CD4-positive, alpha-beta T cell treated with Interleukin-21 for 1 hour (primary cell): ENCODE measurements at regions not wholly inside any gene's neighbourhood (a gene's known extent, or its start where the extent isn't known, plus 50 kb on each side); places are given as distances from the start of the nearest gene placed in this dataset.
"Not testable (repeated sequence)": the region's sequence is repeated elsewhere in the genome, so short reads cannot be mapped to it uniquely, and the experiment has no call there.

ENCODE experiments used
- DNase-seq: peaks from one replicate; pipeline ENCODE4 v3.0.0-alpha.2; 2020

GRCh38 chr5:120093178-120093577 lies 370.9 kb upstream of the PRR16 start:
- no peak for DNase-seq

- no peak for DNase-seq
Observed at GRCh38 chr5:120096413-120096812, 367.7 kb upstream of the PRR16 start.

- DNase-seq, result no peak
Observed at GRCh38 chr5:120098426-120098825, 365.7 kb upstream of the PRR16 start.

- no peak for DNase-seq
Observed at GRCh38 chr5:120098902-120099535, 365.1 kb upstream of the PRR16 start.

GRCh38 chr5:120101771-120102170 lies 362.3 kb upstream of the PRR16 start:
- DNase-seq, result no peak

GRCh38 chr5:120103495-120103894 lies 360.6 kb upstream of the PRR16 start:
- DNase-seq, result no peak

GRCh38 chr5:120106912-120107525 lies 357.1 kb upstream of the PRR16 start:
- DNase-seq, result no peak

- no peak for DNase-seq
Observed at GRCh38 chr5:120108586-120109248, 355.4 kb upstream of the PRR16 start.

- DNase-seq, result no peak
Observed at GRCh38 chr5:120122703-120123102, 341.4 kb upstream of the PRR16 start.

- no peak for DNase-seq
Observed at GRCh38 chr5:120124031-120124430, 340.1 kb upstream of the PRR16 start.

GRCh38 chr5:120124961-120125360 lies 339.1 kb upstream of the PRR16 start:
- DNase-seq, result no peak

- DNase-seq, result not testable (repeated sequence)
Observed at GRCh38 chr5:120132347-120132746, 331.8 kb upstream of the PRR16 start.

- DNase-seq, result no peak
Observed at GRCh38 chr5:120134944-120135343, 329.2 kb upstream of the PRR16 start.

- DNase-seq, result no peak
Observed at GRCh38 chr5:120137582-120137981, 326.5 kb upstream of the PRR16 start.

- no peak for DNase-seq
Observed at GRCh38 chr5:120139039-120139438, 325.1 kb upstream of the PRR16 start.

- DNase-seq, result no peak
Observed at GRCh38 chr5:120140501-120140900, 323.6 kb upstream of the PRR16 start.

GRCh38 chr5:120141076-120141475 lies 323.0 kb upstream of the PRR16 start:
- DNase-seq, result no peak

- DNase-seq, result no peak
Observed at GRCh38 chr5:120146787-120147186, 317.3 kb upstream of the PRR16 start.

- DNase-seq, result not testable (repeated sequence)
Observed at GRCh38 chr5:120147911-120148310, 316.2 kb upstream of the PRR16 start.

- DNase-seq, result no peak
Observed at GRCh38 chr5:120150770-120151169, 313.3 kb upstream of the PRR16 start.

- no peak for DNase-seq
Observed at GRCh38 chr5:120151181-120151580, 312.9 kb upstream of the PRR16 start.

GRCh38 chr5:120151825-120152224 lies 312.3 kb upstream of the PRR16 start:
- DNase-seq, result no peak

GRCh38 chr5:120152472-120152871 lies 311.6 kb upstream of the PRR16 start:
- DNase-seq, result no peak

GRCh38 chr5:120152931-120153330 lies 311.2 kb upstream of the PRR16 start:
- DNase-seq, result no peak
